NCI-H1105 (cell line): ENCODE measurements at regions not wholly inside any gene's neighbourhood (a gene's known extent, or its start where the extent isn't known, plus 50 kb on each side); places are given as distances from the start of the nearest gene placed in this dataset.
"Not testable (repeated sequence)": the region's sequence is repeated elsewhere in the genome, so short reads cannot be mapped to it uniquely, and the experiment has no call there.

Experiments used
- DNase-seq: peaks from one replicate; lab custom pipeline; 2025; lab: John Stamatoyannopoulos, UW

DNA sequence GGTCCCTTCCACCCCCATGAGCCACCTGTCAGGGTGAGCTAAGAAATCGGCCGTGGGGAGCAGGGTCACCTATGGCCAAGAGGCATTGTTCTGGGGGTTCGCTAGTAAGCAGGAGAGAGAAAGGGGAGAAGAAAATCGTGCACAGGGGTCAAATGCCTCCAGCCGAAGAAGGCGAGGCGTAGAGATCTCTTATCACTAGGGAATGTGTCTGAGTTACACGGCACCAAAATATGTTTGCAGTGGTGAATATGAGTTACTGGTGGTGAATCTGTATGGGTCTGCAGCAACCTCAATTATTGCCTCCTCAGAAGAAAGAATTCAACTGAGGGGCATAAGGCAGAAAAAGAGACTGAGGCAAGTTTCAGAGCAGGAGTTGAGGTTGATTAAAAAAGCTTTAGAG is 54.2 kb upstream of the RABGAP1L start:
- DNase-seq: no peak

DNA sequence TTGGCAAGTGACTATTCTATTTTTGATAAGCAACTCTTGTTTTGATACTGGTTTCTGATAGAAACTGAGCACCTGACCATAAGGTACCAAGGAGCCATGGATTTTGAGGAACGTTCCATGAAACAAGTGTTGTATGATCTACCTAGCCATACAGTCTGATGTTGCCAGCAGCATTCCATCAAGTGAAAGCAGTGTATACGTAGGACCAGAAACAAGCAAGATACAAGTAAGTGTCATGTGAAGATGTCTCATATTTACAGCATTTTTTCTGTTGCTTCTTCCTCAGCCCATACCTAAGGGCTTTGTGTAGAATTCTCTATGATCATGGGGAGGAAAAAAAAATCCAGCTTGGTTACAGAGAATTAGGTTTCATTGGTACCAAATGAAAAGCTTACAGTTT is 55.6 kb upstream of the RABGAP1L start:
- DNase-seq: no peak

DNA sequence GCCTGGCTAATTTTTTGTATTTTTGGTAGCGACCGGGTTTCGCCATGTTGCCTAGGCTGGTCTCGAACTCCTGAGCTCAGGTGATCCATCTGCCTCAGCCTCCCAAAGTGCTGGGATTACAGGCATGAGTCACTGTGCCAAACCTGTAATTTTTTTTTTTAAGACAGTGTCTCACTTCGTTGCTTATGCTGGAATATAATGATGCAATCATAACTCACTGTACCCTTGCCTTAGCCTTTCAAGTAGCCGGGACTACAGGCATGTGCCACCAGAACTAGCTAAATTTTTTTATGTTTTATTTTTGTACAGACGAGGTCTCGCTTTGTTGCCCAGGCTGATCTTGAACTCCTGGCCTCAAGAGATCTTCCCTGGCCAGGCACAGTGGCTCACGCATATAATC is 57.3 kb upstream of the RABGAP1L start:
- DNase-seq: not testable (repeated sequence)

DNA sequence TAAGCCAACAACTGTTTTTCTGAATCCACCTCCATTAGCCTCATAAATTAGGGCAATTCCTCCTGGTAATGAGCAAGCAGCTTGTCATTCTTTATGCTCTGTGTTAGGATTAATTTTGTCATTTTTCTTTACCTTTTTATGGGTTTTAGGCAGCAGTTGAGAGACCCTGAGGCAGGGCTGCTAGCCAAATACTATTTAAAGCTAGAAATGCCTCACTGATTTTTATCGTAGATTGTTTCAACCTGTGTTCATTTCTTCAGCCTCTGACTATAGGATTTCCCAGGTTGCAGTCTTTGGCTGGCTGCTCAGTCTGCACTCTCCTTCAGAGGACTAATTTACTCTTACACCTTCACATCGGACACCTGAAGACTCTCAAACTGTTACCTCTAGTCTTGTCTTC is 61.9 kb upstream of the RABGAP1L start:
- DNase-seq: no peak

DNA sequence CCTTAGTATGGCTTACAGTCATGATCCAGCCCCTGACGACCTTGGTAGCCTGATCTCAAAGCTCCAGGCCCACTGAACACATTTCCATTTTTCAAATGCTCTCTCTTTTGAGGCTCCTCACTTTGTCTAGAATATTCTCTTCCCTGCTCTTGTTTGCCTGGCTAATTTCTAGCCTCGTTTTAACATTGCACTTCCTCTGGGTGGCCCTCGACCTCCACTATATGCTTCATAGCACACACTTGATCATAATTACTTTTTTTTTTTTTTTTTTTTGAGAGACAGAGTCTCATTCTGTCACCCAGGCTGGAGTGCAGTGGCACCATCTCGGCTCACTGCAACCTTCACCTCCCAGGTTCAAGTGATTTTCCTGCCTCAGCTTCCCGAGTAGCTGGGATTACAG is 65.5 kb upstream of the RABGAP1L start:
- not testable (repeated sequence) for DNase-seq

DNA sequence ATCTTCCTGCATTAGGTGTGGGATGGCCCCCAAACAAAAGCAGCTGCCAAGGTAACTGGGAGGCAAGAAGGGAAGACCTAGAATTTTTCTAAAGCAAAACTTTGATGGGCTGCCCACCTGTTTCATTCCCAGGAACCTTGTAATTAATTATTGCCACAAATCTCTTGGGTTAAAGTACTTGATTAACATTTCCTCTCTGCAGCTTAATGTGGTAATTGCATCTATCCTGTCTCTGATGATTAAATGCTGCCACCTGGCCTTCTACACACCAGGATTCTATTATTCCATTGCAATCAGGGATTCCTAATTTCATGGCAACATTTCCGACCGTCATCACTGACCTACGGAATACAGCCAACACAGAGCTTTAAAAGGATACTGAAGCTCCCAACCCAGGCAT is 68.3 kb upstream of the RC3H1 start:
- DNase-seq: peak; percentile 13

DNA sequence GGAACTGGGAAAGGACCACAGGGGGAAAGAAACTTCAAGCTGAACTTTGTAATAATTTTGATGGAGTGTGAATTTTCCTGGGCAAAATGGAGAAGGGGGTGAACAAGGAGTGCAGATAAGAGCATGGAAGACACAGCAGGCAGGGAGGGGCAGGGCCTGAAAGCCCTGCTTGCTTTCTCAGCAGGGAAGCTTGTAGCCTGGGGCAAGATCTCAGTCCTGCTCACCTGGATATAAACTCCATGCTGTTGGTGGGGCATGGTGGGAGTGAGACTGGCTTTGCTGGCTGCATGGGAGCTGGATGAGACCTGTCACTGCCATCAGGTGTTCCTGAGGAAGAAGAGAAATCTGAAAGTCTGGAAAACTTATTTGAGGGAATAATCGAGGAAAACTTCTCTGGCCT is 58.7 kb upstream of the RC3H1 start:
- no peak for DNase-seq

DNA sequence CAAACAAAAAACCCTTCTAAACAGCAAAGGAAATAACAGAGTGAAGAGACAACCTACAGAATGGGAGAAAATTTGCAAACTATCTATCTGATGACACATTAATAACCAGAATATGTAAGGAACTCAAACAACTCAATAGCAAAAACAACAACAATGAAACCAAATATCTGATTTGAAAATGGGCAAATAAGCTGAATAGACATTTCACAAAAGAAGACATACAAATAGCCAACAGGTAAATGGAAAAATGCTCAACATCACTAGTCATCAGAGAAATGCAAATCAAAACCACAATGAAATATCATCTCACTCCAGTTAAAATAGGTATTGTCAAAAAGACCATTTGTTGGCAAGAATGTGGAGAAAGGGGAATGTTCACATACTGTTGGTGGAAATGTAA is 57.6 kb upstream of the RC3H1 start:
- no peak for DNase-seq

DNA sequence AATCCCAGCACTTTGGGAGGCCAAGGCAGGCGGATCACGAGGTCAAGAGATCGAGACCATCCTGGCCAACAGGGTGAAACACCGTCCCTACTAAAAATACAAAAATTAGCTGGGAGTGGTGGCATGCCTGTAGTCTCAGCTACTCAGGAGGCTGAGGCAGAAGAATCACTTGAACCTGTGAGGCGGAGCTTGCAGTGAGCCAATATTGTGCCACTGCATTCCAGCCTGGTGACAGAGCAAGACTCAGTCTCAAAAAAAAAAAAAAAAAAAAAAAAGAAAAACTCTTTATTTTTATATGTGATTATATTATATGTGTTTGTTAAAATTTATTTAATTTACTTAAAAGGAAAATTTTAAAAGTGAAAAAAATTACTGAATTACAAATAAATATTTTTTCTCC is 56.8 kb upstream of the RC3H1 start:
- not testable (repeated sequence) for DNase-seq

DNA sequence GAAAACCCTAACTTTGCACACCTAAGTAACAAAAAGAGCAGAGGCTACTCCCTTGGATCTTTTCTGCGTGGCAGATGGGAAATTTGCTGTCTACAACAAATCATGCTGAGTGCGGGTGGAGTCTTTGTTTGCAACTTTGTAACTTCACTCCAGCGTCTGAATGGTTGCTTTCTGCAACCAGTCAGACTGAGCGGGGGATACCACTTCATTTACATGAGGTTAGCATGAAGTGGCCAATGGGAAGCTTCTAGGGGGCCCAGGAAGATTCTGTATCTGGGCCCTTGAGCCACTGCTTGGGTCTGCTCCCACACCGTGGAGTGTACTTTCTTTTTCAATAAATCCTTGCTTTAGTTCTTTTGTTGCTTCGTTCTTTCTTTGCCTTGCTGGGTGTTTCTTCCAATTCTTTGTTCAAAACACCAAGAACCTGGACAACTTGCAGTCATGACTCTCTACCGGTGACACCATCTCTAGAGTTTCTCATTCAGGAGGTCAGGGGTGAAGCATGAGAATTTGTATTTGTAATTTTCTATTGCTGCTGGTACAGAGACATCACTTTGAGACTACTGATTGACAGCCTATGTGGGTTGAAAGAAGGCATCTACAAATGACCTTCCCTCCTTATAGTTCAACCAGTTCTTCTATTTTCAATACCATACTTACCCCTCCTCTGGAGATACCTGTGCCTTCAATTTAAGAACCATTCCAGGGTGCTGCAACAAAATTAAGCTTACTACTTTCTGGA is 55.8 kb upstream of the RC3H1 start:
- DNase-seq: no peak

DNA sequence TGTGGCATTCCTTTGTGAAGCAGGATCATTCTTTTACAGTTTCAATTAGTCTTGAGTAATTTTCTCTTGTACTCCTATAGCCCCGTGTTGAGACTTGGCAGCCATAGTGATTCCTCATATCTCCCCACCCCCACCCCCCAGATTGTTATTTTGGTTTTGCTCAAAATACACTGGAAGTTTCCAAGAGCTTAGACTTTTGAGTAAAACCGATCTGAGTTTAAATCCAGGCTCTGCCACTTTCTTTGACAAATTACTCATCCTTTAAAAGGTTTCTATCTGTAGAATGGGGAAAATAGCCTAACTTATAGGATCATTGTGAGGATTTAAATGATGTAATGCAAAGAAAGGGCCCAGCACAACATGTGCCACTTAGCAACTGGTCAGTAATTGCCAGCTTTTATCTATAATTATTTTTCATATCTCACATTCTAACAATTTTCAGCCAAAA is 53.1 kb upstream of the RC3H1 start:
- no peak for DNase-seq

DNA sequence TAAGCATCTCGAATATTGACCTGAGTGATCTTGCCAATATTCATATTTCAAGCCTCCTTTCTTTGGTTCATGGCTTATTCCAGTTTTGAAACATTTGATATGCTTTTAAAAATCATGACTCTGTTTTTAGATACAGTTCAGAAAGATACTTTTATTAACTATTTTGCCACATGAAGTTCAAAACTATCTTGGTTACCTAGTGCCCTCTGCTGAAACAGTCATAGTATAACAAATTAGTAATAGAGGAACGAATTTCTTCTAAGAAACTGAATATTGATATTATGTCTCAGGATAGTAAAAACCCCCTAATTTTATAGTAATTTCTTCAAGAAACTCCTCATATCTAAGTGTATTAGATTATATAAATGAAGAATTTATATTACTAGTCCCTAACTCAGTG is 52.6 kb upstream of the RC3H1 start:
- peak; percentile 3 for DNase-seq

DNA sequence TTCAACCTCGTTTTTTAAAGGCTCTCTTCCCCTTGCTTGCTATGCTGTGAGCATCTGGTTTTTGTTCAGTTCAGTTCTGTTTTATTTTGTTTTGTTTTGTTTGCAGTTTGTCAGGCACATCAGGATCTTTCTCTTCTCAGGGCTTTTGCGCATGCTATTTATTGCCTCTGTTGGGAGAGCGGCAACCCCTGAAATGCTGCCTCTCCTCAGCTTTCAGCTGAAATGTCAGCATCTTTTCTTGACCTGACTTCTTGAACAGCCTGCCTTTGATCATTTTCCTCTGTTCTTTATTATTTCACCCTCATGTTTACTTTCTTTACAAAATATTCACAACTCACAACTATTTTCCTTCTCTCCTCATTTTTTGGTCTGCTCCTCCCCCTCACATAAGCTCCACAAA is 50.4 kb upstream of the RC3H1 start:
- no peak for DNase-seq
